ENCODE measurements at regions not wholly inside any gene's neighbourhood (a gene's known extent, or its start where the extent isn't known, plus 50 kb on each side); places are given as distances from the start of the nearest gene placed in this dataset.

- Histone ChIP-seq H4K20me1 (ENCODE audit: insufficient read depth, low read length) (no peaks in the 10 kb centered on the region), H2AFZ (ENCODE audit: low read length) (no peak overlapping the region), H3K4me2 (ENCODE audit: low read length) (no peak overlapping the region), H3K9me2 (ENCODE audit: insufficient read depth, low read length) (no peaks in the 10 kb centered on the region), H3K36me3 (ENCODE audit: insufficient read depth, low read length) (no peaks in the 10 kb centered on the region), H3K79me2 (ENCODE audit: insufficient read depth, low read depth, low read length) (no peaks in the 10 kb centered on the region), H3K4me3 (ENCODE audit: low read depth, low read length, poor library complexity, severe bottlenecking) (no peak overlapping the region), H3K27ac (ENCODE audit: low read depth, low read length, poor library complexity, severe bottlenecking) (no peak overlapping the region), H3K9me3 (ENCODE audit: low read length) (no peaks in the 10 kb centered on the region), H3K4me1 (ENCODE audit: insufficient read depth, low read length, poor library complexity, severe bottlenecking) (peaks cover 3% of the 10 kb centered on the region)
- TF ChIP-seq, protein P1, sequence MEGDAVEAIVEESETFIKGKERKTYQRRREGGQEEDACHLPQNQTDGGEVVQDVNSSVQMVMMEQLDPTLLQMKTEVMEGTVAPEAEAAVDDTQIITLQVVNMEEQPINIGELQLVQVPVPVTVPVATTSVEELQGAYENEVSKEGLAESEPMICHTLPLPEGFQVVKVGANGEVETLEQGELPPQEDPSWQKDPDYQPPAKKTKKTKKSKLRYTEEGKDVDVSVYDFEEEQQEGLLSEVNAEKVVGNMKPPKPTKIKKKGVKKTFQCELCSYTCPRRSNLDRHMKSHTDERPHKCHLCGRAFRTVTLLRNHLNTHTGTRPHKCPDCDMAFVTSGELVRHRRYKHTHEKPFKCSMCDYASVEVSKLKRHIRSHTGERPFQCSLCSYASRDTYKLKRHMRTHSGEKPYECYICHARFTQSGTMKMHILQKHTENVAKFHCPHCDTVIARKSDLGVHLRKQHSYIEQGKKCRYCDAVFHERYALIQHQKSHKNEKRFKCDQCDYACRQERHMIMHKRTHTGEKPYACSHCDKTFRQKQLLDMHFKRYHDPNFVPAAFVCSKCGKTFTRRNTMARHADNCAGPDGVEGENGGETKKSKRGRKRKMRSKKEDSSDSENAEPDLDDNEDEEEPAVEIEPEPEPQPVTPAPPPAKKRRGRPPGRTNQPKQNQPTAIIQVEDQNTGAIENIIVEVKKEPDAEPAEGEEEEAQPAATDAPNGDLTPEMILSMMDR (conservative IDR thresholded peaks at IDR 0.05; ENCODE audit: low read length): no peak
- no peak for TF ChIP-seq EZH2phosphoT487 (IDR thresholded peaks at IDR 0.05; ENCODE audit: borderline replicate concordance, low read depth, low read length)
- no TSS peak for BruUV-seq (replicated peaks)
- ChIA-PET POLR2A (no interaction called here), CTCF (ENCODE audit: unreplicated experiment) (no interaction called here)
- no peak for DNase-seq (ENCODE audit: low spot score)
- intact Hi-C loops (cut with micrococcal nuclease; ENCODE audit: unreplicated experiment): no loop called here
Measured at GRCh38 chr2:238669581-238670080, 178.3 kb upstream of the TWIST2 start.

GRCh38 chr2:238670111-238670585 lies 177.7 kb upstream of the TWIST2 start:
- CTCF ChIA-PET (ENCODE audit: unreplicated experiment): no interaction called here
- POLR2A ChIA-PET: no interaction called here
- H3K79me2 ChIP-seq (ENCODE audit: insufficient read depth, low read depth, low read length): no peaks in the 10 kb centered on the region
- DNase-seq (ENCODE audit: low spot score): no peak
- no peak overlapping the region for H3K4me3 ChIP-seq (ENCODE audit: low read depth, low read length, poor library complexity, severe bottlenecking)
- no peaks in the 10 kb centered on the region for H4K20me1 ChIP-seq (ENCODE audit: insufficient read depth, low read length)
- H3K9me2 ChIP-seq (ENCODE audit: insufficient read depth, low read length): no peaks in the 10 kb centered on the region
- no peak overlapping the region for H3K27ac ChIP-seq (ENCODE audit: low read depth, low read length, poor library complexity, severe bottlenecking)
- BruUV-seq (replicated peaks): no TSS peak
- H3K36me3 ChIP-seq (ENCODE audit: insufficient read depth, low read length): no peaks in the 10 kb centered on the region
- H3K9me3 ChIP-seq (ENCODE audit: low read length): no peaks in the 10 kb centered on the region
- no peak overlapping the region for H3K4me2 ChIP-seq (ENCODE audit: low read length)
- TF ChIP-seq, protein P1 (conservative IDR thresholded peaks at IDR 0.05; ENCODE audit: low read length): no peak
- no peak for TF ChIP-seq EZH2phosphoT487 (IDR thresholded peaks at IDR 0.05; ENCODE audit: borderline replicate concordance, low read depth, low read length)
- peaks cover 3% of the 10 kb centered on the region for H3K4me1 ChIP-seq (ENCODE audit: insufficient read depth, low read length, poor library complexity, severe bottlenecking)
- intact Hi-C loops (cut with micrococcal nuclease; ENCODE audit: unreplicated experiment): no loop called here
- H2AFZ ChIP-seq (ENCODE audit: low read length): no peak overlapping the region

- no peaks in the 10 kb centered on the region for H3K9me2 ChIP-seq (ENCODE audit: insufficient read depth, low read length)
- TF ChIP-seq, protein P1 (conservative IDR thresholded peaks at IDR 0.05; ENCODE audit: low read length): no peak
- no peak for TF ChIP-seq EZH2phosphoT487 (IDR thresholded peaks at IDR 0.05; ENCODE audit: borderline replicate concordance, low read depth, low read length)
- no peak for DNase-seq (ENCODE audit: low spot score)
- H3K9me3 ChIP-seq (ENCODE audit: low read length): 0 out of 2 replicates have a peak, but pooled peaks cover under 1% of the 10 kb centered on the region
- ChIA-PET CTCF (ENCODE audit: unreplicated experiment) (no interaction called here), POLR2A (no interaction called here)
- no peaks in the 10 kb centered on the region for H3K36me3 ChIP-seq (ENCODE audit: insufficient read depth, low read length)
- H3K4me2 ChIP-seq (ENCODE audit: low read length): no peak overlapping the region
- no peak overlapping the region for H3K4me3 ChIP-seq (ENCODE audit: low read depth, low read length, poor library complexity, severe bottlenecking)
- no peak overlapping the region for H3K27ac ChIP-seq (ENCODE audit: low read depth, low read length, poor library complexity, severe bottlenecking)
- BruUV-seq (replicated peaks): no TSS peak
- intact Hi-C loops (cut with micrococcal nuclease; ENCODE audit: unreplicated experiment): no loop called here
- no peak overlapping the region for H2AFZ ChIP-seq (ENCODE audit: low read length)
- no peaks in the 10 kb centered on the region for H4K20me1 ChIP-seq (ENCODE audit: insufficient read depth, low read length)
- H3K79me2 ChIP-seq (ENCODE audit: insufficient read depth, low read depth, low read length): no peaks in the 10 kb centered on the region
- H3K4me1 ChIP-seq (ENCODE audit: insufficient read depth, low read length, poor library complexity, severe bottlenecking): no peaks in the 10 kb centered on the region
Measured at GRCh38 chr2:238682536-238682935, 165.3 kb upstream of the TWIST2 start.

Data from OCI-LY7 (cell line).